Neuronal stem cell (in vitro differentiated cells): ENCODE measurements at regions not wholly inside any gene's neighbourhood (a gene's known extent, or its start where the extent isn't known, plus 50 kb on each side); places are given as distances from the start of the nearest gene placed in this dataset.
A peak's percentile ranks its signal among the peaks of the same experiment; 100 is the strongest.

ENCODE experiments used
- DNase-seq: peaks from one replicate; pipeline ENCODE4 v3.0.0-alpha.2; 2013; ENCODE audit warnings: low spot score
- H2AFZ ChIP-seq: one replicate; pipeline ENCODE4 v1.6.1; 2013; ENCODE audit warnings: mild to moderate bottlenecking, low read length, inconsistent platforms
- H2AK5ac ChIP-seq: 2 replicates; pipeline ENCODE4 v1.6.1; 2013; ENCODE audit warnings: low read depth, mild to moderate bottlenecking, inconsistent platforms, low read length, moderate library complexity, mixed read lengths
- H2BK120ac ChIP-seq: 2 replicates; pipeline ENCODE4 v1.6.1; 2013; ENCODE audit warnings: low read depth, mild to moderate bottlenecking, inconsistent platforms, low read length, moderate library complexity, mixed read lengths
- H2BK12ac ChIP-seq: one replicate; pipeline ENCODE4 v1.6.1; 2013; ENCODE audit warnings: low read length, inconsistent platforms
- H2BK15ac ChIP-seq: 2 replicates; pipeline ENCODE4 v1.6.1; 2013; ENCODE audit warnings: mild to moderate bottlenecking, low read length, inconsistent platforms, mixed read lengths
- H2BK5ac ChIP-seq: one replicate; pipeline ENCODE4 v1.6.1; 2013; ENCODE audit warnings: inconsistent platforms, mild to moderate bottlenecking, low read length, moderate library complexity
- H3K14ac ChIP-seq: one replicate; pipeline ENCODE4 v1.6.1; 2013; ENCODE audit warnings: low read length, inconsistent platforms
- H3K18ac ChIP-seq: 2 replicates; pipeline ENCODE4 v1.6.1; 2013; ENCODE audit warnings: low read length, inconsistent platforms
- H3K23ac ChIP-seq: 2 replicates; pipeline ENCODE4 v1.6.1; 2013; ENCODE audit warnings: low read depth, mild to moderate bottlenecking, mixed read lengths, low read length, inconsistent platforms; ENCODE audit not compliant: poor library complexity
- H3K27ac ChIP-seq: replicated peaks from 3 replicates; pipeline ENCODE4 v1.5.1; 2013; ENCODE audit warnings: low read length, inconsistent platforms
- H3K27me3 ChIP-seq, 3 experiments: 2 replicates each; pipeline ENCODE4 v1.6.1; 2013; ENCODE audit warnings: low read length in 3 of 3, mild to moderate bottlenecking in 2 of 3, inconsistent platforms in 1 of 3, low read depth in 1 of 3, mixed read lengths in 1 of 3, moderate library complexity in 1 of 3; ENCODE audit not compliant: control insufficient read depth in 3 of 3, insufficient read depth in 3 of 3
- H3K36me3 ChIP-seq, 2 donors: replicated peaks in 1 of 2; 2 replicates each; pipeline ENCODE4 v1.6.1; 2013; ENCODE audit warnings: low read length in 2 of 2; ENCODE audit not compliant: control insufficient read depth in 2 of 2, insufficient read depth in 2 of 2
- H3K4ac ChIP-seq: 2 replicates; pipeline ENCODE4 v1.6.1; 2013; ENCODE audit warnings: inconsistent platforms, mild to moderate bottlenecking, low read length, moderate library complexity
- H3K4me1 ChIP-seq, 2 donors: 1 replicate in 1 of 2; 2 replicates in 1 of 2; pipeline ENCODE4 v1.6.1; 2013; ENCODE audit warnings: low read length in 2 of 2, low read depth in 1 of 2; ENCODE audit not compliant: control insufficient read depth in 2 of 2, insufficient read depth in 1 of 2
- H3K4me2 ChIP-seq: one replicate; pipeline ENCODE4 v1.6.1; 2013; ENCODE audit warnings: mild to moderate bottlenecking, low read length, inconsistent platforms; ENCODE audit not compliant: insufficient read depth, poor library complexity, severe bottlenecking
- H3K4me3 ChIP-seq, 2 donors: 2 replicates each; pipeline ENCODE4 v1.5.1; 2013; ENCODE audit warnings: low read length in 2 of 2, mild to moderate bottlenecking in 2 of 2, inconsistent platforms in 1 of 2, moderate library complexity in 1 of 2
- H3K79me1 ChIP-seq: one replicate; pipeline ENCODE4 v1.6.1; 2013; ENCODE audit warnings: low read depth, mild to moderate bottlenecking, inconsistent platforms, low read length, moderate library complexity
- H3K9ac ChIP-seq: one replicate; pipeline ENCODE4 v1.6.1; 2013; ENCODE audit warnings: mild to moderate bottlenecking, low read depth, low read length, inconsistent platforms; ENCODE audit not compliant: poor library complexity
- H3K9me3 ChIP-seq, 2 donors: replicated peaks in 1 of 2; 2 replicates each; pipeline versions ENCODE3 to v1.6.1; 2013; ENCODE audit warnings: low read length in 2 of 2, mild to moderate bottlenecking in 2 of 2, inconsistent platforms in 1 of 2, low read depth in 1 of 2, mixed read lengths in 1 of 2, moderate library complexity in 1 of 2; ENCODE audit not compliant: control insufficient read depth in 2 of 2, insufficient read depth in 1 of 2
- H4K8ac ChIP-seq: one replicate; pipeline ENCODE4 v1.6.1; 2013; ENCODE audit warnings: low read depth, mild to moderate bottlenecking, inconsistent platforms, low read length, moderate library complexity
- H4K91ac ChIP-seq: one replicate; pipeline ENCODE4 v1.6.1; 2013; ENCODE audit warnings: low read length, low read depth, mild to moderate bottlenecking, inconsistent platforms; ENCODE audit not compliant: poor library complexity
- WGBS, 2 donors: extraction: QIAGEN DNeasy Blood & Tissue Kit; methylation state at CpG; one replicate each; pipeline ENCODE4 v1.1.7; 2013; ENCODE audit warnings: missing lambda C conversion rate in 2 of 2, mixed read lengths in 1 of 2; ENCODE audit not compliant: insufficient read length in 2 of 2, insufficient replicate concordance in 1 of 2; ENCODE audit errors: extremely low coverage in 2 of 2; 5-methylcytosine and 5-hydroxymethylcytosine counted together

- Histone ChIP-seq H3K4me2 (no peak overlapping the region), H3K79me1 (no peaks in the 10 kb centered on the region), H3K14ac (no peak overlapping the region), H3K4me1 (peaks cover 18 to 29% of the 10 kb centered on the region in 2 donors), H4K8ac (no peak overlapping the region), H2BK12ac (no peak overlapping the region), H3K36me3 (no peaks in the 10 kb centered on the region), H3K23ac (no peak overlapping the region), H3K27ac (no peak overlapping the region), H2AFZ (peak overlapping the region; percentile 53), H3K18ac (peak overlapping the region; percentile 82), H2BK120ac (peak overlapping the region; percentile 76), H2AK5ac (no peak overlapping the region), H2BK15ac (peak overlapping the region; percentile 5), H3K9ac (no peak overlapping the region), H3K27me3 (no peaks in the 10 kb centered on the region), H4K91ac (no peak overlapping the region), H3K9me3 (peaks cover 2 to 15% of the 10 kb centered on the region in 2 donors), H2BK5ac (no peak overlapping the region), H3K4me3 (no peak overlapping the region), H3K4ac (no peak overlapping the region)
- no CpG with 5 or more reads among the region's 26 CpGs for WGBS, 2 donors
- no peak for DNase-seq
Observed at GRCh38 chr1:38291906-38292521, 245.4 kb upstream of the POU3F1 start.

- H3K27me3 ChIP-seq, result no peaks in the 10 kb centered on the region
- H3K4ac ChIP-seq, result no peak overlapping the region
- DNase-seq, result no peak
- peaks cover 2 to 15% of the 10 kb centered on the region in 2 donors for H3K9me3 ChIP-seq
- no peak overlapping the region for H4K91ac ChIP-seq
- H3K14ac ChIP-seq, result no peak overlapping the region
- H2AK5ac ChIP-seq, result no peak overlapping the region
- no peak overlapping the region for H3K4me3 ChIP-seq
- no peak overlapping the region for H2BK120ac ChIP-seq
- no peak overlapping the region for H3K9ac ChIP-seq
- peak overlapping the region; percentile 53 for H2AFZ ChIP-seq
- H3K23ac ChIP-seq, result no peak overlapping the region
- no peak overlapping the region for H2BK5ac ChIP-seq
- no peak overlapping the region for H3K27ac ChIP-seq
- no CpG with 5 or more reads among the region's 3 CpGs for WGBS, 2 donors
- no peak overlapping the region for H4K8ac ChIP-seq
- H2BK15ac ChIP-seq, result no peak overlapping the region
- H3K36me3 ChIP-seq, result no peaks in the 10 kb centered on the region
- H3K79me1 ChIP-seq, result no peaks in the 10 kb centered on the region
- H3K4me1 ChIP-seq, result peaks cover 20 to 33% of the 10 kb centered on the region in 2 donors
- H3K18ac ChIP-seq, result no peak overlapping the region
- no peak overlapping the region for H3K4me2 ChIP-seq
- H2BK12ac ChIP-seq, result no peak overlapping the region
Observed at GRCh38 chr1:38291336-38291735, 244.7 kb upstream of the POU3F1 start.

- H4K91ac ChIP-seq, result no peak overlapping the region
- H3K18ac ChIP-seq, result no peak overlapping the region
- no peak overlapping the region for H3K27ac ChIP-seq
- no peak for DNase-seq
- H3K9ac ChIP-seq, result no peak overlapping the region
- no peaks in the 10 kb centered on the region for H3K36me3 ChIP-seq
- H3K4me1 ChIP-seq, result peaks cover 31 to 39% of the 10 kb centered on the region in 2 donors
- no peak overlapping the region for H2AFZ ChIP-seq
- no CpG with 5 or more reads among the region's 1 CpG for WGBS, 2 donors
- no peak overlapping the region for H3K14ac ChIP-seq
- H2AK5ac ChIP-seq, result no peak overlapping the region
- H3K4ac ChIP-seq, result no peak overlapping the region
- no peaks in the 10 kb centered on the region for H3K79me1 ChIP-seq
- H3K27me3 ChIP-seq, result no peaks in the 10 kb centered on the region
- no peak overlapping the region for H2BK120ac ChIP-seq
- H3K23ac ChIP-seq, result no peak overlapping the region
- no peak overlapping the region for H2BK5ac ChIP-seq
- H3K9me3 ChIP-seq, result peaks cover 2 to 18% of the 10 kb centered on the region in 2 donors
- H2BK12ac ChIP-seq, result no peak overlapping the region
- no peak overlapping the region for H3K4me3 ChIP-seq
- no peak overlapping the region for H4K8ac ChIP-seq
- H2BK15ac ChIP-seq, result no peak overlapping the region
- H3K4me2 ChIP-seq, result no peak overlapping the region
Observed at GRCh38 chr1:38289034-38289433, 242.4 kb upstream of the POU3F1 start.

GRCh38 chr1:38287547-38287946 is 241.0 kb upstream of the POU3F1 start:
- Histone ChIP-seq H3K4me2 (no peak overlapping the region), H3K36me3 (no peaks in the 10 kb centered on the region), H3K18ac (no peak overlapping the region), H4K91ac (no peak overlapping the region), H3K14ac (no peak overlapping the region), H2BK15ac (no peak overlapping the region), H3K4me1 (peaks cover 27 to 38% of the 10 kb centered on the region in 2 donors), H3K27me3 (no peaks in the 10 kb centered on the region), H3K23ac (no peak overlapping the region), H3K79me1 (no peaks in the 10 kb centered on the region), H3K4me3 (no peak overlapping the region), H3K9ac (no peak overlapping the region), H3K4ac (no peak overlapping the region), H2BK12ac (no peak overlapping the region), H2BK120ac (no peak overlapping the region), H4K8ac (no peak overlapping the region), H2BK5ac (no peak overlapping the region), H2AK5ac (no peak overlapping the region), H2AFZ (peak overlapping the region; percentile 19), H3K27ac (no peak overlapping the region), H3K9me3 (peaks cover 0 to 4% of the 10 kb centered on the region in 2 donors)
- WGBS, 2 donors, result no CpG with 5 or more reads among the region's 3 CpGs
- DNase-seq, result no peak
